Upper lobe of left lung (tissue), 4 donors: ENCODE measurements at regions not wholly inside any gene's neighbourhood (a gene's known extent, or its start where the extent isn't known, plus 50 kb on each side); places are given as distances from the start of the nearest gene placed in this dataset.

Source experiments
- CTCF ChIP-seq, 6 experiments: fragments of 450-650 bp in 4 of 6; fragments of 200-600 bp in 2 of 6; sonication (generic) in 2 of 6; IDR thresholded peaks; one replicate each; pipeline ENCODE4 v1.5.1; 2016 to 2019; ENCODE audit warnings: antibody characterized with exemption in 6 of 6
- POLR2AphosphoS5 ChIP-seq, 2 donors: sonication (generic); formaldehyde crosslinking; IDR thresholded peaks; one replicate each; pipeline ENCODE4 v1.5.1; 2017; ENCODE audit warnings: antibody characterized with exemption in 2 of 2

GRCh38 chr22:48885271-48885918 lies 942.3 kb downstream of the BRD1 start:
- no peak for TF ChIP-seq POLR2AphosphoS5 (IDR thresholded peaks at IDR 0.05)
- no peak for TF ChIP-seq CTCF (IDR thresholded peaks at IDR 0.05)
